Skin of body (tissue), 1 donor: ENCODE measurements at regions not wholly inside any gene's neighbourhood (a gene's known extent, or its start where the extent isn't known, plus 50 kb on each side); places are given as distances from the start of the nearest gene placed in this dataset.

Source experiments
- DNase-seq: peaks from one replicate; lab custom pipeline; 2025; lab: John Stamatoyannopoulos, UW

- DNase-seq = peak; percentile 22
These were observed 112.4 kb upstream of the JAZF1 start for GRCh38 chr7:28292834-28293526.

- no peak for DNase-seq
These were observed 112.9 kb upstream of the JAZF1 start for GRCh38 chr7:28293527-28293835.

- no peak for DNase-seq
These were observed 115.5 kb upstream of the CREB5 start for GRCh38 chr7:28296571-28297483.

- DNase-seq = no peak
These were observed 114.4 kb upstream of the CREB5 start for GRCh38 chr7:28297801-28298459.

- DNase-seq = peak; percentile 51
These were observed 113.3 kb upstream of the CREB5 start for GRCh38 chr7:28298870-28299518.

GRCh38 chr7:28299556-28299955 lies 112.8 kb upstream of the CREB5 start:
- DNase-seq = no peak

GRCh38 chr7:28300488-28300887 lies 111.8 kb upstream of the CREB5 start:
- no peak for DNase-seq

- peak; percentile 38 for DNase-seq
These were observed 111.1 kb upstream of the CREB5 start for GRCh38 chr7:28301148-28301641.

- DNase-seq = no peak
These were observed 108.0 kb upstream of the CREB5 start for GRCh38 chr7:28304290-28304689.

- no peak for DNase-seq
These were observed 102.4 kb upstream of the CREB5 start for GRCh38 chr7:28309704-28310459.

GRCh38 chr7:28310460-28310848 lies 101.9 kb upstream of the CREB5 start:
- DNase-seq = no peak

- no peak for DNase-seq
These were observed 100.6 kb upstream of the CREB5 start for GRCh38 chr7:28311670-28312069.

- DNase-seq = no peak
These were observed 99.4 kb upstream of the CREB5 start for GRCh38 chr7:28312948-28313347.

GRCh38 chr7:28314841-28315240 lies 97.5 kb upstream of the CREB5 start:
- DNase-seq = no peak

- peak; percentile 49 for DNase-seq
These were observed 96.5 kb upstream of the CREB5 start for GRCh38 chr7:28315565-28316410.

- no peak for DNase-seq
These were observed 95.8 kb upstream of the CREB5 start for GRCh38 chr7:28316489-28316888.

GRCh38 chr7:28318101-28318762 lies 94.1 kb upstream of the CREB5 start:
- no peak for DNase-seq

GRCh38 chr7:28323833-28324232 lies 88.5 kb upstream of the CREB5 start:
- DNase-seq = no peak

GRCh38 chr7:28328146-28328545 lies 84.2 kb upstream of the CREB5 start:
- DNase-seq = no peak
